ENCODE measurements at regions not wholly inside any gene's neighbourhood (a gene's known extent, or its start where the extent isn't known, plus 50 kb on each side); places are given as distances from the start of the nearest gene placed in this dataset.

- TF ChIP-seq POLR2A (IDR thresholded peaks at IDR 0.05; ENCODE audit: insufficient read depth in 1 of 2, low read depth in 2 of 2, low read length in 2 of 2) (no peak), SOX6 (IDR thresholded peaks at IDR 0.05) (no peak), SOX6 (CRISPR knock-in tag; IDR thresholded peaks at IDR 0.05) (no peak), HMG20B (CRISPR knock-in tag; conservative IDR thresholded peaks at IDR 0.05) (no peak), ZNF777 (CRISPR knock-in tag; IDR thresholded peaks at IDR 0.05) (no peak), POLR2AphosphoS2 (IDR thresholded peaks at IDR 0.05; ENCODE audit: low read depth, low read length) (no peak), ARNT (IDR thresholded peaks at IDR 0.05) (no peak)
- TF ChIP-seq, protein P1, sequence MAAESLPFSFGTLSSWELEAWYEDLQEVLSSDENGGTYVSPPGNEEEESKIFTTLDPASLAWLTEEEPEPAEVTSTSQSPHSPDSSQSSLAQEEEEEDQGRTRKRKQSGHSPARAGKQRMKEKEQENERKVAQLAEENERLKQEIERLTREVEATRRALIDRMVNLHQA (CRISPR knock-in tag; IDR thresholded peaks at IDR 0.05), result no peak
These were observed 239.9 kb upstream of the CEP162 start for GRCh38 chr6:84467296-84467695.
